Activated T-cell treated with anti-CD3 and anti-CD28 coated beads, Interleukin-2, amount 50 U/mL, for 48 hours (primary cell): ENCODE measurements at regions not wholly inside any gene's neighbourhood (a gene's known extent, or its start where the extent isn't known, plus 50 kb on each side); places are given as distances from the start of the nearest gene placed in this dataset.

Experiments
- DNase-seq, 2 experiments: peaks; one replicate each; pipeline ENCODE4 v3.0.0-alpha.2; 2020

GRCh38 chr13:73224703-73225102 is 165.9 kb downstream of the KLF5 start:
- DNase-seq: no peak

GRCh38 chr13:73223372-73223781 is 164.6 kb downstream of the KLF5 start:
- DNase-seq: peak; percentile 55 to 56

GRCh38 chr13:73222627-73223305 is 164.0 kb downstream of the KLF5 start:
- DNase-seq: no peak

GRCh38 chr13:73220966-73221720 is 162.3 kb downstream of the KLF5 start:
- DNase-seq: no peak

- DNase-seq: no peak
These were observed 159.4 kb downstream of the KLF5 start for GRCh38 chr13:73218181-73218580.

GRCh38 chr13:73216381-73216831 is 157.6 kb downstream of the KLF5 start:
- DNase-seq: no peak

GRCh38 chr13:73215823-73216222 is 157.0 kb downstream of the KLF5 start:
- DNase-seq: no peak

GRCh38 chr13:73212482-73212881 is 153.7 kb downstream of the KLF5 start:
- DNase-seq: no peak

- no peak for DNase-seq
These were observed 151.5 kb downstream of the KLF5 start for GRCh38 chr13:73210218-73210883.

- DNase-seq: no peak
These were observed 146.1 kb downstream of the KLF5 start for GRCh38 chr13:73204952-73205351.

GRCh38 chr13:73201626-73202025 is 142.8 kb downstream of the KLF5 start:
- no peak for DNase-seq

- no peak for DNase-seq
These were observed 140.2 kb downstream of the KLF5 start for GRCh38 chr13:73198991-73199411.

- DNase-seq: no peak
These were observed 136.3 kb downstream of the KLF5 start for GRCh38 chr13:73195091-73195490.

- DNase-seq: no peak
These were observed 135.5 kb downstream of the KLF5 start for GRCh38 chr13:73194310-73194709.

- DNase-seq: no peak
These were observed 134.7 kb downstream of the KLF5 start for GRCh38 chr13:73193554-73193953.

GRCh38 chr13:73190477-73190876 is 131.7 kb downstream of the KLF5 start:
- DNase-seq: no peak

GRCh38 chr13:73189776-73190175 is 131.0 kb downstream of the KLF5 start:
- no peak for DNase-seq

GRCh38 chr13:73189362-73189761 is 130.6 kb downstream of the KLF5 start:
- DNase-seq: no peak

- no peak for DNase-seq
These were observed 128.3 kb downstream of the KLF5 start for GRCh38 chr13:73187106-73187505.

- DNase-seq: no peak
These were observed 121.0 kb downstream of the KLF5 start for GRCh38 chr13:73179650-73180274.

GRCh38 chr13:73177916-73178565 is 119.2 kb downstream of the KLF5 start:
- no peak for DNase-seq

GRCh38 chr13:73177017-73177416 is 118.2 kb downstream of the KLF5 start:
- DNase-seq: no peak

GRCh38 chr13:73174521-73175010 is 115.8 kb downstream of the KLF5 start:
- DNase-seq: no peak
